Brain microvascular endothelial cell (primary cell): ENCODE measurements at regions not wholly inside any gene's neighbourhood (a gene's known extent, or its start where the extent isn't known, plus 50 kb on each side); places are given as distances from the start of the nearest gene placed in this dataset.
A peak's percentile ranks its signal among the peaks of the same experiment; 100 is the strongest.

Source experiments
- DNase-seq: peaks from one replicate; pipeline ENCODE4 v3.0.0-alpha.2; 2020
- H3K27ac ChIP-seq: fragments of 250-450 bp; sonication (Bioruptor Pico); 2 replicates; pipeline ENCODE4 v1.5.1; 2020; ENCODE audit warnings: mild to moderate bottlenecking, moderate library complexity
- H3K27me3 ChIP-seq: fragments of 250-450 bp; sonication (Bioruptor Pico); replicated peaks from 2 replicates; pipeline ENCODE4 v1.5.1; 2020; ENCODE audit warnings: mild to moderate bottlenecking
- H3K36me3 ChIP-seq: fragments of 250-450 bp; sonication (Bioruptor Pico); replicated peaks from 2 replicates; pipeline ENCODE4 v1.5.1; 2020; ENCODE audit warnings: mild to moderate bottlenecking
- H3K4me3 ChIP-seq: 2 replicates; pipeline ENCODE4 v1.5.1; 2011; ENCODE audit warnings: low read depth, mild to moderate bottlenecking, control low read depth, low read length, moderate library complexity
- in situ Hi-C: cut with HindIII; loops from 2 replicates; pipeline ENCODE4 v1.10.0; 2017; ENCODE audit warnings: low sequenced_read_pairs, low pct_ligation_motif_present
- TF ChIP-seq, protein P1 (sequence below): IDR thresholded peaks from 2 replicates; pipeline ENCODE4 v1.5.1; 2011; ENCODE audit warnings: low read depth, mild to moderate bottlenecking, moderate library complexity, low read length, control low read depth, inconsistent platforms; ENCODE audit errors: missing control alignments

DNA sequence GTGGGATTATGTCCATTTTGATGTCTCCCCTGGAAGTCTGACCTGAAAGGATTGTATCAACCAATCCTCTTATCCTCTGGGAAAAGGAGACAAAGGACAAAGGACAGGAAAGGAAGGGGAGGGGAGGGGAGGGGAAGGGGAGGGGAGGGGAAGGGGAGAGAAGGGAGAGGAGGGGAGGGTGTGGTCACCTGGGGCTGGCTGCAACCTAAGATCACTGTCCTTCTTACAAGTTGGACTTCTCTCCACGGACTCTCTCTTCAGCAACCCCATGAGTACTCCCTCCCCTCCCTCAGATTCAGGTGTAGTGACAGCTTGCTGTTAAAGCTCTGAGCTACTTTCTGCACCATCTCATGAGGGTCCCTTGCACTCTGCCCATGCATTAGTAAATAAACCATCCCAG, 58.9 kb upstream of the KLHL31 start:
- no peak for DNase-seq
- in situ Hi-C loops = no loop called here
- TF ChIP-seq, protein P1, sequence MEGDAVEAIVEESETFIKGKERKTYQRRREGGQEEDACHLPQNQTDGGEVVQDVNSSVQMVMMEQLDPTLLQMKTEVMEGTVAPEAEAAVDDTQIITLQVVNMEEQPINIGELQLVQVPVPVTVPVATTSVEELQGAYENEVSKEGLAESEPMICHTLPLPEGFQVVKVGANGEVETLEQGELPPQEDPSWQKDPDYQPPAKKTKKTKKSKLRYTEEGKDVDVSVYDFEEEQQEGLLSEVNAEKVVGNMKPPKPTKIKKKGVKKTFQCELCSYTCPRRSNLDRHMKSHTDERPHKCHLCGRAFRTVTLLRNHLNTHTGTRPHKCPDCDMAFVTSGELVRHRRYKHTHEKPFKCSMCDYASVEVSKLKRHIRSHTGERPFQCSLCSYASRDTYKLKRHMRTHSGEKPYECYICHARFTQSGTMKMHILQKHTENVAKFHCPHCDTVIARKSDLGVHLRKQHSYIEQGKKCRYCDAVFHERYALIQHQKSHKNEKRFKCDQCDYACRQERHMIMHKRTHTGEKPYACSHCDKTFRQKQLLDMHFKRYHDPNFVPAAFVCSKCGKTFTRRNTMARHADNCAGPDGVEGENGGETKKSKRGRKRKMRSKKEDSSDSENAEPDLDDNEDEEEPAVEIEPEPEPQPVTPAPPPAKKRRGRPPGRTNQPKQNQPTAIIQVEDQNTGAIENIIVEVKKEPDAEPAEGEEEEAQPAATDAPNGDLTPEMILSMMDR = no peak
- Histone ChIP-seq H3K36me3 (no peaks in the 10 kb centered on the region), H3K4me3 (no peak overlapping the region), H3K27me3 (no peaks in the 10 kb centered on the region), H3K27ac (no peak overlapping the region)

DNA sequence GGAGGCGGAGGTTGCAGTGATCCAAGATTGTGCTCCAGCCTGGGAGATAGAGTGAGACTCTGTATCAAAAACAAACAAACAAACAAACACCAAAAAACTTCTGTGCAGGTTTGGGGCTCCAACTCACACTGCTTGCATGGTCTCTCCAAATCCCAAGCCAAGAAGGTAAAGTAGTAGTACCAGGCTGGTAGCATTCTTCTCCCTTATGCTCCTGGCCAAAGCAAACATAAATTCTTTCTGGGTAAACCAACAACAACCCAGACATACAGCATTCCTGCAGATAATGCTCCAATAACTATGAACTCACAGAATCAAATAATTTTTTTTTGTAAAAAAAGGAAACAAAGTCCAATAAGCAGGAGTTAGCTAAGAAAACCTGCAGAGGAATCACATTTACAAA, 57.8 kb upstream of the KLHL31 start:
- in situ Hi-C loops = no loop called here
- H3K36me3 ChIP-seq = no peaks in the 10 kb centered on the region
- no peak for DNase-seq
- TF ChIP-seq, protein P1 = no peak
- H3K27me3 ChIP-seq = no peaks in the 10 kb centered on the region
- no peak overlapping the region for H3K27ac ChIP-seq
- H3K4me3 ChIP-seq = no peak overlapping the region

DNA sequence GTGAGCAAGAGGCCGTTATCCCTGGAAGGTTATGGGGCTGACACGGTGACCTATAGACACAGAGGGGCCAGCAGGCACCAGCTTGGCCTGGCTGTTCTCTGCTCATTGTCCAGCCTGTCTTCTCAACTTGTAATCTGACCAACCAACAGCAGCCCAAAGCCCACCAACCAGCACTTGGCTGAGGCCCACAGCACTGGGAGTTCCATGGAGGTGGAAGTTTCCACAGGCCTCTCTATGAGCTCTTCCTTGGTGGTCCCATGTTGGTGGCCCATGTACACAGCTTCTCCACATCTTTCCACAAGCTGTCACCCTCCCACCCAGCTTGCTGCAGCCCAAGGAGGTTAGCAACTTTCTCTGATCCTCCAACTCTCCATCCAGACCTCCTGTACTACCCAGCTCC, 56.2 kb upstream of the KLHL31 start:
- TF ChIP-seq, protein P1 = no peak
- DNase-seq = no peak
- H3K27me3 ChIP-seq = no peaks in the 10 kb centered on the region
- H3K27ac ChIP-seq = no peak overlapping the region
- H3K4me3 ChIP-seq = no peak overlapping the region
- H3K36me3 ChIP-seq = no peaks in the 10 kb centered on the region
- in situ Hi-C loops = no loop called here

DNA sequence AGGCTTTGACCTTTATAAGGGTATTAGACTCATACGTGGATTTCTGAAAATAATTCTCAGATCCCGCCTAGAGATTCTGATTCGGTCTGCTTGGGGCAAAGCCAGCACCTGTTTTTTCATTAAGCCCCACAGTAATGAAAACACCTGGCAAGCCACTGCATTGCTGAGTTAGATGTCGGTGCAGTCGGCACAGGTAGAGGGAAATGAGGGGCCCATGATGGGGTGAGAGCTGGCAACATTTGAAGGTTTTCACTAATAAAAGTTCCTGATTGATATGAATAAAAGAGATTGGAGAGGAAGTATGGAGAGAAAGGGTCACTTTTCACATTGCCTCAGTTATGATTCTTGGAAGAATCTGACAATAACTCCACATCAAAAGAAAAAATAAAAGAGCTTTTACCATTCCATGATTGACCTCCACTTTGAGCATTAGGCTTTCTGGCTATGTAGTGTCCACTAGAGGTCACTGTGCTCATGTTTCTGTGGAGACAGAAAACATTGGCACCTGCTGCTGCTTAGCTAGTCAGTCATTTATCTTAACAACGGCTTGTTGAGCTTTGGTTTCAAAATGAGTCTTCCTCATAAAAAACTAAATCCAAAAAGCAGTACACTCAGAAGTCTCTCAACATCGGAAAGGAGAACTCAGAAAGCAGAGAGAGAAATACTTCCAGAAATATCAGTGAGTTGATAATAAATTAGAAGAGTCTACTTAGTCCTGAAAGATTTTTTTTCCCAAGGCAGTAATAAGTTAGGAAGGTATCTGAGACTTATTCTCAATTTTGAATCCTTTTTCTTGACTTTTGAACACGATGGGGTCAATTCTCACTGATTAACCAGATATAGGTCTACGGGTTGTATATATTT, 53.3 kb upstream of the KLHL31 start:
- peaks cover 2% of the 10 kb centered on the region for H3K27me3 ChIP-seq
- in situ Hi-C loops = no loop called here
- H3K4me3 ChIP-seq = no peak overlapping the region
- no peaks in the 10 kb centered on the region for H3K36me3 ChIP-seq
- no peak overlapping the region for H3K27ac ChIP-seq
- TF ChIP-seq, protein P1 = peak; percentile 86
- peak; percentile 49 for DNase-seq

DNA sequence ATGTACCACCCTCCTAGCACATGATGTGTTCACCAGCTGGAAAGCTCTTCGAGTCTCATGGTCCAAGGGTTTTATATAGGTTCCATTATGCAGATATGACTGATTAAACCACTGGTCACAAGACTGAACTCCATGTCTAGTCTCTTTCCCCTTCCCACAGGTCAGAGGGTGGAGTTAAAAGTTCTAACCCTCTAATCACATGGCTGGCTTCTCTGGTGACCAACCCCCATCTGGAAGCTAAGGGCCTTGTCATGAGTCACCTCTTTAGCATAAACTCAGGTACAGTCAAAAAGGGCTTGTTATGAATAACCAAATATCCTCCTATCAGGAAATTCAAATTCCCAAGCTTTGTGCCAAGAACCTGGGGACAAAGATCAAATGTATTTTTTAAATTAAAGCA, 52.0 kb upstream of the KLHL31 start:
- DNase-seq = no peak
- TF ChIP-seq, protein P1 = no peak
- peaks cover 2% of the 10 kb centered on the region for H3K27me3 ChIP-seq
- in situ Hi-C loops = no loop called here
- H3K4me3 ChIP-seq = no peak overlapping the region
- H3K27ac ChIP-seq = no peak overlapping the region
- H3K36me3 ChIP-seq = no peaks in the 10 kb centered on the region

DNA sequence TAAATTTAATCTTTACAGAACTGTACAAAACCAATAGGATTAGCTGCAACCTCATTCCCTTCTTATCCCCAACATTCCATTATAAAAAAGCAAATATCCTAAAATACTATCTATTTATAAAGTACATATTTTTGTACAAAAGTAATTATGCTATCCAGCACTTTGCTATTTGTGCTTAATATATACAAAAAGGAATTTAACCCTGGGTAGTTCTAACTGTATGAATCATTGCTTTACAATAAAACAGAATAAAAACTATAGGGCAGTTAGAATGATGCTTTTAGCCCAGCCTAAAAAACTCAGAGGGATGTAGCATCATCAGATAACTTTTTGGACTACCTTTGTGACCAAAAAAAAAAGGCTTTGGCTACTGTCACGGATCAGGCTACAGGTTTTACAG, 49.9 kb upstream of the KLHL31 start:
- in situ Hi-C loops = no loop called here
- Histone ChIP-seq H3K27ac (no peak overlapping the region), H3K4me3 (no peak overlapping the region), H3K36me3 (no peaks in the 10 kb centered on the region), H3K27me3 (peaks cover 2% of the 10 kb centered on the region)
- DNase-seq = no peak
- TF ChIP-seq, protein P1 = no peak
